Right cardiac atrium (tissue), 5 donors: ENCODE measurements at regions not wholly inside any gene's neighbourhood (a gene's known extent, or its start where the extent isn't known, plus 50 kb on each side); places are given as distances from the start of the nearest gene placed in this dataset.

Experiments used
- ATAC-seq, 2 donors: fragments of 200-7000 bp; cut with Tn5 transposase; one replicate each; pipeline versions ENCODE4 v1.8.0 to v1.9.1; 2020; ENCODE audit warnings: moderate library complexity in 2 of 2, mild to moderate bottlenecking in 1 of 2
- DNase-seq, 3 donors: peaks; one replicate each; pipeline ENCODE4 v3.0.0-alpha.2; 2020
- H3K27ac ChIP-seq: one replicate; pipeline ENCODE4 v1.5.1; 2013; ENCODE audit warnings: mild to moderate bottlenecking, low read length, control low read depth, moderate library complexity
- H3K27me3 ChIP-seq: one replicate; pipeline ENCODE4 v1.6.1; 2013; ENCODE audit not compliant: control insufficient read depth, insufficient read depth
- H3K4me1 ChIP-seq: one replicate; pipeline ENCODE4 v1.6.1; 2013; ENCODE audit warnings: low read length; ENCODE audit not compliant: control insufficient read depth, insufficient read depth
- H3K4me3 ChIP-seq: one replicate; pipeline ENCODE4 v1.5.1; 2013; ENCODE audit warnings: low read length, control low read depth
- H3K9me3 ChIP-seq: one replicate; pipeline ENCODE4 v1.6.1; 2013; ENCODE audit warnings: low read length; ENCODE audit not compliant: control insufficient read depth
- WGBS: extraction: QIAGEN DNeasy Blood & Tissue Kit; methylation state at CpG from one replicate; pipeline ENCODE4 v1.1.7; 2013; 5-methylcytosine and 5-hydroxymethylcytosine counted together
- intact Hi-C, 4 donors: fragments of 100-400 bp; cut with DNase I; formaldehyde crosslinking; loops; one replicate each; pipeline versions ENCODE4 v1.11.0 to v1.14.0; 2022 to 2023
- donor health status: healthy with polysubstance abuse.
- donor health status: DM: no; HTN: yes; CAD: no.
- donor health status: DM: no; HTN: no; CAD: no.
- donor health status: DM: no; HTN: yes; CAD: no; lungs with severe emphysema.
- donor health status: DM: yes; HTN: yes; CAD: no.

DNA sequence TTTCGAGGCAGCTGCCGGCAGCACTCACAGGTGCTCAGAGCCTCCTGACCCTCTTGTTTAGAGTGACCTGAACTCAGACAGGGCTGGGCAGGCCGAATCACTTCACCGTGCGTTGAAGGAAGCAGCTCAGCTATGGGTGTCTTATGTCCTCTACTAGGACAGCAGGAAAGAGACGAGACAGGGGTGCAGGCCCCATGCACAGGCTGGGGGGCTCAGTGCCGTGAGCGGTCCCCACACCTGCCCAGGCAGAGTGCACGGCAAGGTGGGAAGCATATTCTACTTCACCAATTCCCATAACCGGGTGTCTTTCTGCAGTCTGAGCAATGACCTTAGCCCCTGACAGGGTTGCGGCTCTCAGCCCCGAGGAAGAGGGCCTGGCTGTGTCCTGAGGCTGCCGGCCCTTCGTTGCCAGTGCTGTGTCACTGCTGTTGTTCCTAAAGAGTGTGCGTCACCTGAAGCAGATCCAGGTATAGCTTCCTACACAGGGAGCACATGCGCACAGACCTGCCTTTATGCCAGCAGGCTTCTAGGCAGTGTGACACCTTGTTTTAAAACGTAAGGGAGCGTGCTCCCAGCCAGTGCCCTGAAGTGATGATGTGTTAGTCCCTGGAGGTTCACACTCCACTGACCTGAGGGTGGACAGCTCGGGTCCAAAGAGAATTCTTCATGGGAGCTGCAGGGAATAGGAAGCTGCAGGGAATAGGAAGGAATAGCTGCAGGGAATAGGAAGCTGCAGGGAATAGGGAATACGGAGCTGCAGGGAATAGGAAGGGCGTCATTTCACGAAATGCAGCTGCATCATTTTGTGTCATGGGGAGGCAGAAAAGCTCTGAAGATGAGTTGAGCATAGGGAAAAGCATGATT, 207.9 kb upstream of the SALL3 start:
- DNase-seq = no peak
- intact Hi-C loops = no loop called here
- no peaks in the 10 kb centered on the region for H3K27me3 ChIP-seq

GRCh38 chr18:78772360-78773302, 207.0 kb upstream of the SALL3 start:
- no peaks in the 10 kb centered on the region for H3K9me3 ChIP-seq
- DNase-seq (no peak), ATAC-seq (no peak)
- H3K4me1 ChIP-seq = no peaks in the 10 kb centered on the region
- H3K27ac ChIP-seq = no peak overlapping the region
- H3K4me3 ChIP-seq = no peak overlapping the region
- intact Hi-C loops = no loop called here
- H3K27me3 ChIP-seq = no peaks in the 10 kb centered on the region
- 77% methylated on average over 26 of the region's 26 CpGs for WGBS

More for the DNA sequence above, 207.9 kb upstream of the SALL3 start:
- Histone ChIP-seq H3K4me3 (no peak overlapping the region), H3K4me1 (no peaks in the 10 kb centered on the region), H3K27ac (no peak overlapping the region), H3K9me3 (no peaks in the 10 kb centered on the region)
- no peak for ATAC-seq
- WGBS = 77% methylated on average over 22 of the region's 22 CpGs

- intact Hi-C loops = no loop called here
- no peak overlapping the region for H3K4me3 ChIP-seq
- no peaks in the 10 kb centered on the region for H3K4me1 ChIP-seq
- no peaks in the 10 kb centered on the region for H3K9me3 ChIP-seq
- no peaks in the 10 kb centered on the region for H3K27me3 ChIP-seq
- 69% methylated on average over 7 of the region's 7 CpGs for WGBS
- DNase-seq (no peak), ATAC-seq (no peak)
- H3K27ac ChIP-seq = no peak overlapping the region
Measured at GRCh38 chr18:78773303-78773755, 206.3 kb upstream of the SALL3 start.

GRCh38 chr18:78773819-78774218, 205.8 kb upstream of the SALL3 start:
- WGBS = 70% methylated on average over 9 of the region's 9 CpGs

DNA sequence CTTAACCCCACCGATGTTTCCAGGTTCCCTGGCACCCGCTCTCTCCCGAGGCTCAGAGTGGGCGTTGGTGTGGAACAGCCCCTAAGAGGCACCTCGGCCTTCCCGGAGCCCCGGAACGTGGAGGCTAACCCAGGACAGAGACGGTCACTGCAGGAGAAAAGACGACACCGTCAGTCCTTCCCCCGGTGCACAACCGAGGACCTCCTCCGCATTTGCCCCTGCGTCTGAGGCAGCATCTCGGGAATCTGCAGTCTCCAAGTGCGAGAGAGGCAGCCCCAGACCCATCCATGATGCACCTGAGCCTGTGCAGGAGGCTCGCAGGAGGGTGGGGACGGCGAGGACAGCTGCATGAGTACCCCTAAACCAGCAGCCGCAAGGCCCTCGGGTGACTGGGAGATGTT, 204.9 kb upstream of the SALL3 start:
- Histone ChIP-seq H3K4me3 (no peak overlapping the region), H3K4me1 (no peaks in the 10 kb centered on the region), H3K27ac (no peak overlapping the region), H3K9me3 (no peaks in the 10 kb centered on the region), H3K27me3 (no peaks in the 10 kb centered on the region)
- WGBS = 86% methylated on average over 22 of the region's 22 CpGs
- ATAC-seq = no peak
- DNase-seq = no peak
- intact Hi-C loops = no loop called here

More at GRCh38 chr18:78773819-78774218, 205.8 kb upstream of the SALL3 start:
- Histone ChIP-seq H3K4me1 (no peaks in the 10 kb centered on the region), H3K27ac (no peak overlapping the region), H3K27me3 (no peaks in the 10 kb centered on the region), H3K4me3 (no peak overlapping the region), H3K9me3 (no peaks in the 10 kb centered on the region)
- ATAC-seq (no peak), DNase-seq (no peak)
- intact Hi-C loops = no loop called here

DNA sequence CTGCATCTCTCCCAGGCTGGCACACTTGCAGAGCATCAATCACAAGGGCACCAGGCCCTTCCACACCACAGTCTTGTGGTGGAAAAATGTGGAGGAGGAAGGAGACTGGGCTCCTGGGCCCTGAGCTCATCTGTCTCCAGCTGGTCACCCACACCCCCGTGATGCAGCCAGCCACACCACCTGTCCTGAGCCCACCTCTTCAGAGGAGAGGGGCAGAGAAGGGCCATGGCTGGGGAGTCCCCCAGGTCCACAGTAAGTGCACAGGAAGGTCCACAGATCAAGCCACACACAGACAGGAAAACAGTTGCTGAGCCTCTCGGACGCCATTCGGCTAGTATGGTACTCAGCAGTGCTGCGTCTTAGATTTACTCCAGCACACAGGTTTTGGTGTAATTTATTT, 203.5 kb upstream of the SALL3 start:
- Histone ChIP-seq H3K4me3 (no peak overlapping the region), H3K4me1 (no peaks in the 10 kb centered on the region), H3K27ac (no peak overlapping the region), H3K9me3 (no peaks in the 10 kb centered on the region), H3K27me3 (no peaks in the 10 kb centered on the region)
- intact Hi-C loops = no loop called here
- no peak for DNase-seq
- ATAC-seq = no peak
- WGBS = 79% methylated on average over 5 of the region's 5 CpGs

DNA sequence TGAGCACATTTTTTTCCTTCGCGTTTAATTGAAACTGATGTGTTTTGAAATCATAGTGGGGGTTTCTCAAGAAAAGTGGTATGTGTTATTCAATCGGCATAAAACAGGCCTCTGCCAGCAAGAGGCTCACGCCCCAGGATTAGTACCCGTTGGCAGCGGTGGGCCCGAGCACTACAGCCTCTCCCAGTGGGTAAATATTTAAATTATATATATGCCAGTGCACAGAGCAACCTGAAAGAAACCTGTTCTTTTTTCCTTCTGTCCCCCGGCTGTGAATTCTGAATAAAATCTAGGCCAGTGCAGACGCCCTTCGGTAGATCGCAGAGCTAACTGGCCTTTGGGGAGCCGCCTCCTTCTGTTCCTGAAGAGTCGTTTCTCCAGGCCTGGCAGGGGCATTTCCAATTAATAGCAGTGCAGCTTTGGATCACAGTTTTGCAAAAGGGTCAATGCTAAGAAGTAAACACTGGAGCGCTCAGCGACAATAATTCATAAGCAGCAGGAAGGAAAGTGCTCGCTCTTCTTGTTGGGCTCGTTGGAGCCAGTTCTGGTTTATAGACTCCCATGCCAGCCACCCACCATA, 202.8 kb upstream of the SALL3 start:
- H3K9me3 ChIP-seq = no peaks in the 10 kb centered on the region
- intact Hi-C loops = no loop called here
- no peak overlapping the region for H3K27ac ChIP-seq
- H3K4me3 ChIP-seq = no peak overlapping the region
- 91% methylated on average over 17 of the region's 17 CpGs for WGBS
- no peak for DNase-seq
- ATAC-seq = no peak
- H3K4me1 ChIP-seq = no peaks in the 10 kb centered on the region
- no peaks in the 10 kb centered on the region for H3K27me3 ChIP-seq

DNA sequence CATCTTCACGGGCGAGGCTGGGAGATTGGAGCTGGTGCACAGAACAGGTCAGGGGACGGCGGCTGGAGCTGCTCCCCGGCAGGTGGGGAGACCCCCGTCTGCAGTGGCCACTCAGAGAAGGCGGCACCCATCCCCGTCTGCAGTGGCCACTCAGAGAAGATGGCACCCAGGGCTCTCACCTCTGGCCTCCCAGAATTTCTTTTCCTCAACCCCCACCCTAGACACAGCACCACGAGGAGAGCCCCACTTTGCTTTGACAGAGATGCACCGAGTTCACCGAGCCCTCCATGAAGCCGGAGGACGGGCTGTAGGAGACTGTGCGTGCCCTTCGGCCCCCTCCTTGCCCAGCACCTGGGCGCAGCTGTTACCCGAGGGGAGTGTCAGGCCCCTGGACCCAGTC, 201.6 kb upstream of the SALL3 start:
- Histone ChIP-seq H3K27me3 (no peaks in the 10 kb centered on the region), H3K27ac (no peak overlapping the region), H3K4me3 (no peak overlapping the region), H3K9me3 (no peaks in the 10 kb centered on the region), H3K4me1 (no peaks in the 10 kb centered on the region)
- intact Hi-C loops = no loop called here
- 82% methylated on average over 17 of the region's 17 CpGs for WGBS
- ATAC-seq (no peak), DNase-seq (no peak)

DNA sequence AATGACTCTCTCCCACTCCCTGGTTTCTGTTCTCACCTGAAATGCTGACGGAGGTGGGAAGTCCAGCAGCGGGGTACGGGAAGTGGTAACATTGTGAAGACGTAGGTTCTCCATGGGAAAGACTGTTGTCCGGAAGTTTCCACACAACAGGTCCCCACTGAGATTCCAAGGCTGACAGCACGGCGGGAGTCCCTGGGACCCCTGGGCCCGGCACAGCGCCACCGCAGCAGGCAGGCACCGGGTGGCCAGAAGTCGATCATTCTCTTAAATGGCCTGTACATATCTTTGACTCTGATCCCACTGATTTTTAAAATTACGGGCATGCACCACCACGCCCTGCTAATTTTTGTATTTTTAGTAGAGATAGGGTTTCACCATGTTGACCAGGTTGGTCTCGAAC, 201.0 kb upstream of the SALL3 start:
- intact Hi-C loops = no loop called here
- Histone ChIP-seq H3K4me3 (no peak overlapping the region), H3K9me3 (no peaks in the 10 kb centered on the region), H3K27ac (no peak overlapping the region), H3K27me3 (no peaks in the 10 kb centered on the region), H3K4me1 (no peaks in the 10 kb centered on the region)
- ATAC-seq = no peak
- no peak for DNase-seq
- WGBS = 90% methylated on average over 15 of the region's 15 CpGs

- H3K4me3 ChIP-seq = no peak overlapping the region
- H3K27ac ChIP-seq = no peak overlapping the region
- H3K27me3 ChIP-seq = no peaks in the 10 kb centered on the region
- DNase-seq (no peak), ATAC-seq (no peak)
- no peaks in the 10 kb centered on the region for H3K4me1 ChIP-seq
- intact Hi-C loops = no loop called here
- 83% methylated on average over 29 of the region's 29 CpGs for WGBS
- H3K9me3 ChIP-seq = no peaks in the 10 kb centered on the region
Measured at GRCh38 chr18:78779996-78780718, 199.5 kb upstream of the SALL3 start.
